WTC11 (cell line): ENCODE measurements at regions not wholly inside any gene's neighbourhood (a gene's known extent, or its start where the extent isn't known, plus 50 kb on each side); places are given as distances from the start of the nearest gene placed in this dataset.

Source experiments
- CBFB ChIP-seq: sonication (generic); formaldehyde crosslinking; IDR thresholded peaks from 2 replicates; pipeline ENCODE4 v1.8.1; 2022; ENCODE audit warnings: mild to moderate bottlenecking, low read depth, missing genetic modification reagents
- CTCF ChIP-seq: fragments of 200-600 bp; IDR thresholded peaks from 2 replicates; pipeline ENCODE4 v1.8.0; 2022; ENCODE audit warnings: antibody characterized with exemption
- E2F4 ChIP-seq: sonication (generic); formaldehyde crosslinking; IDR thresholded peaks from 2 replicates; pipeline ENCODE4 v1.8.1; 2022; ENCODE audit warnings: low read depth, mild to moderate bottlenecking, moderate library complexity, missing genetic modification reagents, borderline replicate concordance
- JAZF1 ChIP-seq: fragments of 250-450 bp; sonication (Bioruptor Pico); IDR thresholded peaks from 2 replicates; pipeline ENCODE4 v1.9.0; 2021; ENCODE audit warnings: moderate library complexity, mild to moderate bottlenecking, inconsistent platforms
- MAX ChIP-seq: sonication (generic); formaldehyde crosslinking; IDR thresholded peaks from 2 replicates; pipeline ENCODE4 v1.8.0; 2022; ENCODE audit warnings: mild to moderate bottlenecking, missing genetic modification reagents
- TCF7 ChIP-seq: sonication (generic); formaldehyde crosslinking; IDR thresholded peaks from 2 replicates; pipeline ENCODE4 v1.8.0; 2022; ENCODE audit warnings: mild to moderate bottlenecking, low read depth, missing genetic modification reagents, moderate library complexity
- USF2 ChIP-seq: sonication (generic); formaldehyde crosslinking; IDR thresholded peaks from 2 replicates; pipeline ENCODE4 v1.8.1; 2023; ENCODE audit warnings: mild to moderate bottlenecking, missing genetic modification reagents, moderate library complexity

GRCh38 chr16:62404842-62405611 lies 368.8 kb upstream of the CDH8 start:
- no peak for TF ChIP-seq JAZF1 (CRISPR knock-in tag)
- no peak for TF ChIP-seq TCF7 (CRISPR knock-in tag)
- no peak for TF ChIP-seq E2F4 (CRISPR knock-in tag)
- no peak for TF ChIP-seq CTCF
- no peak for TF ChIP-seq USF2
- no peak for TF ChIP-seq MAX (CRISPR knock-in tag)
- TF ChIP-seq CBFB (CRISPR knock-in tag) = no peak
